ENCODE measurements at regions not wholly inside any gene's neighbourhood (a gene's known extent, or its start where the extent isn't known, plus 50 kb on each side); places are given as distances from the start of the nearest gene placed in this dataset.

- Histone ChIP-seq H3K27me3 (ENCODE audit: control insufficient read depth, insufficient read depth) (no peaks in the 10 kb centered on the region), H3K4me3 (ENCODE audit: low read length) (no peak overlapping the region), H3K9me3 (ENCODE audit: control insufficient read depth, low read length) (peaks cover 3% of the 10 kb centered on the region), H3K27ac (ENCODE audit: low read length) (no peak overlapping the region), H3K4me1 (ENCODE audit: control insufficient read depth, insufficient read depth, low read length) (no peaks in the 10 kb centered on the region)
- ATAC-seq (peak; percentile 66 to 74), DNase-seq (no peak)
- intact Hi-C loops (cut with DNase I): loop anchor here (5.0 to 10.0 kb wide), 5 partner anchors 72 to 885 kb away; no protein-coding TSS in a partner anchor
- 25% methylated on average over 9 of the region's 9 CpGs for WGBS
Observed at GRCh38 chr1:60969971-60970509, 112.3 kb upstream of the NFIA start.

GRCh38 chr1:60965280-60965854, 117.0 kb upstream of the NFIA start:
- 95% methylated on average over 2 of the region's 2 CpGs for WGBS
- DNase-seq (no peak), ATAC-seq (no peak)
- no peaks in the 10 kb centered on the region for H3K4me1 ChIP-seq (ENCODE audit: control insufficient read depth, insufficient read depth, low read length)
- H3K9me3 ChIP-seq (ENCODE audit: control insufficient read depth, low read length): peaks cover 3% of the 10 kb centered on the region
- no peak overlapping the region for H3K27ac ChIP-seq (ENCODE audit: low read length)
- intact Hi-C loops (cut with DNase I): loop anchor here in 1 of 4 donors (5.0 kb wide), 1 partner anchor 77 kb away; no protein-coding TSS in a partner anchor
- no peaks in the 10 kb centered on the region for H3K27me3 ChIP-seq (ENCODE audit: control insufficient read depth, insufficient read depth)
- H3K4me3 ChIP-seq (ENCODE audit: low read length): no peak overlapping the region

GRCh38 chr1:60963167-60963940, 119.0 kb upstream of the NFIA start:
- Histone ChIP-seq H3K27me3 (ENCODE audit: control insufficient read depth, insufficient read depth) (no peaks in the 10 kb centered on the region), H3K4me1 (ENCODE audit: control insufficient read depth, insufficient read depth, low read length) (no peaks in the 10 kb centered on the region), H3K4me3 (ENCODE audit: low read length) (no peak overlapping the region), H3K9me3 (ENCODE audit: control insufficient read depth, low read length) (peaks cover 3% of the 10 kb centered on the region), H3K27ac (ENCODE audit: low read length) (no peak overlapping the region)
- DNase-seq: no peak
- 88% methylated on average over 7 of the region's 7 CpGs for WGBS
- ATAC-seq: no peak
- intact Hi-C loops (cut with DNase I): no loop called here

GRCh38 chr1:60960891-60961461, 121.4 kb upstream of the NFIA start:
- DNase-seq (no peak), ATAC-seq (peak; percentile 41 to 77)
- Histone ChIP-seq H3K27me3 (ENCODE audit: control insufficient read depth, insufficient read depth) (no peaks in the 10 kb centered on the region), H3K4me3 (ENCODE audit: low read length) (no peak overlapping the region), H3K27ac (ENCODE audit: low read length) (no peak overlapping the region), H3K9me3 (ENCODE audit: control insufficient read depth, low read length) (peaks cover 3% of the 10 kb centered on the region), H3K4me1 (ENCODE audit: control insufficient read depth, insufficient read depth, low read length) (no peaks in the 10 kb centered on the region)
- intact Hi-C loops (cut with DNase I): no loop called here
- WGBS: 63% methylated on average over 2 of the region's 2 CpGs

- no peak for DNase-seq
- no peak for ATAC-seq
- intact Hi-C loops (cut with DNase I): no loop called here
- Histone ChIP-seq H3K27me3 (ENCODE audit: control insufficient read depth, insufficient read depth) (no peaks in the 10 kb centered on the region), H3K4me3 (ENCODE audit: low read length) (no peak overlapping the region), H3K9me3 (ENCODE audit: control insufficient read depth, low read length) (no peaks in the 10 kb centered on the region), H3K27ac (ENCODE audit: low read length) (no peak overlapping the region), H3K4me1 (ENCODE audit: control insufficient read depth, insufficient read depth, low read length) (no peaks in the 10 kb centered on the region)
- WGBS: 92% methylated on average over 1 of the region's 1 CpG
Observed at GRCh38 chr1:60959701-60960100, 122.7 kb upstream of the NFIA start.

GRCh38 chr1:60958001-60958400, 124.4 kb upstream of the NFIA start:
- Histone ChIP-seq H3K27ac (ENCODE audit: low read length) (no peak overlapping the region), H3K4me3 (ENCODE audit: low read length) (no peak overlapping the region), H3K27me3 (ENCODE audit: control insufficient read depth, insufficient read depth) (no peaks in the 10 kb centered on the region), H3K4me1 (ENCODE audit: control insufficient read depth, insufficient read depth, low read length) (no peaks in the 10 kb centered on the region), H3K9me3 (ENCODE audit: control insufficient read depth, low read length) (no peaks in the 10 kb centered on the region)
- DNase-seq (no peak), ATAC-seq (no peak)
- intact Hi-C loops (cut with DNase I): no loop called here
- WGBS: 68% methylated on average over 3 of the region's 3 CpGs

GRCh38 chr1:60956520-60956919, 125.8 kb upstream of the NFIA start:
- Histone ChIP-seq H3K9me3 (ENCODE audit: control insufficient read depth, low read length) (no peaks in the 10 kb centered on the region), H3K27ac (ENCODE audit: low read length) (no peak overlapping the region), H3K4me1 (ENCODE audit: control insufficient read depth, insufficient read depth, low read length) (no peaks in the 10 kb centered on the region), H3K4me3 (ENCODE audit: low read length) (no peak overlapping the region), H3K27me3 (ENCODE audit: control insufficient read depth, insufficient read depth) (no peaks in the 10 kb centered on the region)
- WGBS: 96% methylated on average over 3 of the region's 3 CpGs
- DNase-seq (no peak), ATAC-seq (no peak)
- intact Hi-C loops (cut with DNase I): no loop called here

GRCh38 chr1:60952612-60953111, 129.7 kb upstream of the NFIA start:
- Histone ChIP-seq H3K27ac (ENCODE audit: low read length) (no peak overlapping the region), H3K9me3 (ENCODE audit: control insufficient read depth, low read length) (no peaks in the 10 kb centered on the region), H3K27me3 (ENCODE audit: control insufficient read depth, insufficient read depth) (no peaks in the 10 kb centered on the region), H3K4me1 (ENCODE audit: control insufficient read depth, insufficient read depth, low read length) (peaks cover 3% of the 10 kb centered on the region), H3K4me3 (ENCODE audit: low read length) (no peak overlapping the region)
- DNase-seq: no peak
- intact Hi-C loops (cut with DNase I): no loop called here
- WGBS: 68% methylated on average over 10 of the region's 10 CpGs
- no peak for ATAC-seq

GRCh38 chr1:60950224-60951063, 131.9 kb upstream of the NFIA start:
- H3K4me1 ChIP-seq (ENCODE audit: control insufficient read depth, insufficient read depth, low read length): peaks cover 3% of the 10 kb centered on the region
- peak in 2 of 3 donors; percentile 47 to 50 for DNase-seq
- H3K4me3 ChIP-seq (ENCODE audit: low read length): no peak overlapping the region
- H3K27ac ChIP-seq (ENCODE audit: low read length): no peak overlapping the region
- H3K27me3 ChIP-seq (ENCODE audit: control insufficient read depth, insufficient read depth): no peaks in the 10 kb centered on the region
- 52% methylated on average over 9 of the region's 9 CpGs for WGBS
- ATAC-seq: peak; percentile 37 to 39
- no peaks in the 10 kb centered on the region for H3K9me3 ChIP-seq (ENCODE audit: control insufficient read depth, low read length)
- intact Hi-C loops (cut with DNase I): no loop called here

- no peaks in the 10 kb centered on the region for H3K9me3 ChIP-seq (ENCODE audit: control insufficient read depth, low read length)
- intact Hi-C loops (cut with DNase I): no loop called here
- no peak overlapping the region for H3K27ac ChIP-seq (ENCODE audit: low read length)
- WGBS: 92% methylated on average over 3 of the region's 3 CpGs
- ATAC-seq (no peak), DNase-seq (no peak)
- no peaks in the 10 kb centered on the region for H3K27me3 ChIP-seq (ENCODE audit: control insufficient read depth, insufficient read depth)
- no peak overlapping the region for H3K4me3 ChIP-seq (ENCODE audit: low read length)
- H3K4me1 ChIP-seq (ENCODE audit: control insufficient read depth, insufficient read depth, low read length): peaks cover 3% of the 10 kb centered on the region
Observed at GRCh38 chr1:60949826-60950197, 132.5 kb upstream of the NFIA start.
